IMR-90 (cell line): ENCODE measurements at regions not wholly inside any gene's neighbourhood (a gene's known extent, or its start where the extent isn't known, plus 50 kb on each side); places are given as distances from the start of the nearest gene placed in this dataset.

Experiments used
- ATAC-seq: fragments of 200-7000 bp; cut with Tn5 transposase; 2 replicates; pipeline ENCODE4 v1.9.1; 2020; ENCODE audit warnings: low read depth, mild to moderate bottlenecking, moderate library complexity
- BruUV-seq: library from RNA; stranded (reverse); fragments of 400-500 nt; replicated peaks from 2 replicates; lab custom pipeline; 2021; lab: Mats Ljungman, UMichigan
- CTCF ChIA-PET: fragments of 300-600 bp; formaldehyde crosslinking; extraction: SDS; loops from one replicate; lab custom pipeline; 2021; ENCODE audit warnings: antibody characterized with exemption; lab: Yijun Ruan, JAX
- POLR2A ChIA-PET: fragments of 300-600 bp; sonication (Branson Sonifier 250); formaldehyde crosslinking; loops from one replicate; lab custom pipeline; 2022; ENCODE audit warnings: antibody characterized with exemption; ENCODE audit not compliant: unreplicated experiment; lab: Charles Lee
- DNase-seq: peaks from one replicate; pipeline ENCODE4 v3.0.0; 2013
- H2AFZ ChIP-seq: replicated peaks from 2 replicates; pipeline ENCODE3; 2013; ENCODE audit warnings: low read length, mild to moderate bottlenecking; ENCODE audit not compliant: poor library complexity
- H2AK5ac ChIP-seq: 2 replicates; pipeline ENCODE4 v1.6.1; 2013; ENCODE audit warnings: low read depth, low read length, inconsistent platforms
- H2AK9ac ChIP-seq: replicated peaks from 2 replicates; pipeline ENCODE3; 2013; ENCODE audit warnings: mild to moderate bottlenecking, low read depth, low read length, moderate library complexity; ENCODE audit not compliant: poor library complexity
- H2BK120ac ChIP-seq: 2 replicates; pipeline ENCODE4 v1.6.1; 2013; ENCODE audit warnings: low read depth, low read length, inconsistent platforms
- H2BK15ac ChIP-seq: 3 replicates; pipeline ENCODE4 v1.6.1; 2013; ENCODE audit warnings: low read depth, low read length, inconsistent platforms
- H2BK20ac ChIP-seq: 2 replicates; pipeline ENCODE4 v1.6.1; 2013; ENCODE audit warnings: low read depth, mild to moderate bottlenecking, inconsistent platforms, low read length, moderate library complexity
- H2BK5ac ChIP-seq: 2 replicates; pipeline ENCODE4 v1.6.1; 2013; ENCODE audit warnings: mild to moderate bottlenecking, low read depth, low read length, inconsistent platforms; ENCODE audit not compliant: poor library complexity, severe bottlenecking
- H3K14ac ChIP-seq: replicated peaks from 2 replicates; pipeline ENCODE4 v1.6.1; 2013; ENCODE audit warnings: low read depth, low read length, inconsistent platforms
- H3K18ac ChIP-seq: 2 replicates; pipeline ENCODE4 v1.6.1; 2013; ENCODE audit warnings: low read depth, low read length, control low read depth
- H3K23ac ChIP-seq: 2 replicates; pipeline ENCODE4 v1.6.1; 2013; ENCODE audit warnings: low read depth, low read length, inconsistent platforms
- H3K27ac ChIP-seq: 2 replicates; pipeline ENCODE4 v1.5.1; 2013; ENCODE audit warnings: mild to moderate bottlenecking, control low read depth, low read length; ENCODE audit not compliant: insufficient read depth
- H3K27me3 ChIP-seq: 2 replicates; pipeline ENCODE4 v1.6.1; 2013; ENCODE audit warnings: low read length; ENCODE audit not compliant: control insufficient read depth, insufficient read depth
- H3K36me3 ChIP-seq: 2 replicates; pipeline ENCODE4 v1.6.1; 2013; ENCODE audit warnings: low read length, mixed read lengths; ENCODE audit not compliant: control insufficient read depth, insufficient read depth
- H3K4ac ChIP-seq: 2 replicates; pipeline ENCODE4 v1.6.1; 2013; ENCODE audit warnings: low read depth, low read length, inconsistent platforms
- H3K4me1 ChIP-seq: 2 replicates; pipeline ENCODE4 v1.6.1; 2013; ENCODE audit warnings: low read length, mixed read lengths; ENCODE audit not compliant: control insufficient read depth, insufficient read depth
- H3K4me2 ChIP-seq: 2 replicates; pipeline ENCODE4 v1.6.1; 2013; ENCODE audit warnings: low read depth, mild to moderate bottlenecking, control low read depth, low read length, moderate library complexity
- H3K4me3 ChIP-seq: 2 replicates; pipeline ENCODE4 v1.5.1; 2013; ENCODE audit warnings: low read depth, mild to moderate bottlenecking, control low read depth, low read length, moderate library complexity; ENCODE audit not compliant: insufficient read depth
- H3K56ac ChIP-seq: 2 replicates; pipeline ENCODE4 v1.6.1; 2013; ENCODE audit warnings: low read length, inconsistent platforms; ENCODE audit not compliant: insufficient read depth; ENCODE audit errors: extremely low read depth
- H3K79me1 ChIP-seq, 2 experiments: 2 replicates each; pipeline ENCODE4 v1.6.1; 2013; ENCODE audit warnings: low read length in 2 of 2, inconsistent platforms in 1 of 2, low read depth in 1 of 2
- H3K9ac ChIP-seq: 2 replicates; pipeline ENCODE4 v1.6.1; 2013; ENCODE audit warnings: low read depth, low read length, control low read depth
- H3K9me1 ChIP-seq: 2 replicates; pipeline ENCODE4 v1.6.1; 2013; ENCODE audit warnings: low read length, inconsistent platforms; ENCODE audit not compliant: insufficient read depth
- H3K9me3 ChIP-seq: 2 replicates; pipeline ENCODE4 v1.6.1; 2013; ENCODE audit warnings: low read length; ENCODE audit not compliant: control insufficient read depth, insufficient read depth
- H4K20me1 ChIP-seq: 2 replicates; pipeline ENCODE4 v1.6.1; 2013; ENCODE audit warnings: low read length, inconsistent platforms; ENCODE audit not compliant: insufficient read depth
- H4K5ac ChIP-seq: 2 replicates; pipeline ENCODE4 v1.6.1; 2013; ENCODE audit warnings: mild to moderate bottlenecking, low read depth, low read length, control low read depth
- H4K8ac ChIP-seq, 2 experiments: 2 replicates each; pipeline ENCODE4 v1.6.1; 2013; ENCODE audit warnings: low read depth in 2 of 2, low read length in 2 of 2, control low read depth in 1 of 2, inconsistent platforms in 1 of 2
- H4K91ac ChIP-seq: 2 replicates; pipeline ENCODE4 v1.6.1; 2013; ENCODE audit warnings: low read depth, low read length, inconsistent platforms; ENCODE audit not compliant: insufficient read depth
- CHD1 ChIP-seq: IDR thresholded peaks from 2 replicates; pipeline ENCODE4 v1.6.1; 2012; ENCODE audit warnings: low read depth, low read length, improper control_type of control experiment
- MAFK ChIP-seq: IDR thresholded peaks from 2 replicates; pipeline ENCODE4 v1.6.1; 2012; ENCODE audit warnings: low read depth, low read length, improper control_type of control experiment
- MAZ ChIP-seq: IDR thresholded peaks from 2 replicates; pipeline ENCODE4 v1.6.1; 2012; ENCODE audit warnings: low read depth, mild to moderate bottlenecking, low read length, improper control_type of control experiment, moderate library complexity, borderline replicate concordance
- MXI1 ChIP-seq: IDR thresholded peaks from 2 replicates; pipeline ENCODE4 v1.6.1; 2012; ENCODE audit warnings: low read depth, mild to moderate bottlenecking, low read length, moderate library complexity, borderline replicate concordance
- POLR2A ChIP-seq: IDR thresholded peaks from 2 replicates; pipeline ENCODE4 v1.6.1; 2012; ENCODE audit warnings: mild to moderate bottlenecking, low read depth, low read length
- RAD21 ChIP-seq: IDR thresholded peaks from 2 replicates; pipeline ENCODE4 v1.6.1; 2012; ENCODE audit warnings: low read length, improper control_type of control experiment
- RFX5 ChIP-seq: IDR thresholded peaks from 2 replicates; pipeline ENCODE4 v1.8.0; 2012; ENCODE audit warnings: low read depth, mild to moderate bottlenecking, low read length, moderate library complexity
- WGBS, 2 experiments: methylation state at CpG; one replicate each; pipeline versions ENCODE4 v1.1.5 to v1.1.7; 2013; ENCODE audit warnings: missing lambda C conversion rate in 2 of 2; ENCODE audit not compliant: insufficient read length in 1 of 2; ENCODE audit errors: extremely low coverage in 2 of 2; 5-methylcytosine and 5-hydroxymethylcytosine counted together
- dilution Hi-C: fragments of 300-500 bp; cut with HindIII; formaldehyde crosslinking; loops from one replicate; pipeline ENCODE4 v1.14.3; 2018; ENCODE audit warnings: low sequenced_read_pairs; ENCODE audit not compliant: unreplicated experiment
- in situ Hi-C: fragments of 300-500 bp; cut with MboI; formaldehyde crosslinking; loops from 3 replicates; pipeline ENCODE4 v1.14.3; 2019; ENCODE audit warnings: low sequenced_read_pairs, inconsistent platforms, mixed read lengths
- intact Hi-C: fragments of 100-400 bp; cut with micrococcal nuclease; formaldehyde crosslinking; loops from 2 replicates; pipeline ENCODE4 v1.10.0; 2022
- TF ChIP-seq, protein P1 (sequence below): conservative IDR thresholded peaks from 2 replicates; pipeline ENCODE4 v1.5.1; 2012; ENCODE audit warnings: mild to moderate bottlenecking, low read depth, low read length, improper control_type of control experiment
- TF ChIP-seq, protein P2 (sequence below): fragments of 150-350 bp; IDR thresholded peaks from 2 replicates; pipeline ENCODE4 v1.6.1; 2017; ENCODE audit warnings: mild to moderate bottlenecking, antibody characterized with exemption, low read length, low read depth

GRCh38 chr12:92056290-92056689 lies 89.4 kb downstream of the BTG1 start:
- Histone ChIP-seq H2AK9ac (no peak overlapping the region), H3K4ac (peak overlapping the region; percentile 22; the same call in 1 of the 2 replicates), H2BK5ac (no peak overlapping the region), H2BK120ac (no peak overlapping the region), H3K4me3 (no peak overlapping the region), H4K8ac (no peak overlapping the region), H2AK5ac (no peak overlapping the region), H3K23ac (no peak overlapping the region), H3K79me1 (peaks cover 0 to 8% of the 10 kb centered on the region in 2 experiments; a peak in 1 of 4 replicates), H3K9me1 (peaks cover 6% of the 10 kb centered on the region), H2BK20ac (no peak overlapping the region), H4K91ac (no peak overlapping the region), H3K27ac (no peak overlapping the region), H3K27me3 (no peaks in the 10 kb centered on the region), H2AFZ (no peak overlapping the region), H4K5ac (no peak overlapping the region), H3K4me1 (peaks cover 7% of the 10 kb centered on the region), H3K4me2 (no peak overlapping the region), H3K14ac (peak overlapping the region; percentile 82; the same call in 1 of the 2 replicates), H2BK15ac (no peak overlapping the region), H3K9me3 (no peaks in the 10 kb centered on the region), H3K36me3 (no peaks in the 10 kb centered on the region), H3K18ac (no peak overlapping the region), H3K56ac (no peak overlapping the region), H3K9ac (no peak overlapping the region), H4K20me1 (no peaks in the 10 kb centered on the region)
- ATAC-seq (no peak), DNase-seq (no peak)
- no CpG with 5 or more reads among the region's 2 CpGs for WGBS, 2 experiments
- intact Hi-C loops (no loop called here), dilution Hi-C loops (no loop called here), in situ Hi-C loops (no loop called here)
- no peak for TF ChIP-seq POLR2A
- no peak for TF ChIP-seq MXI1
- TF ChIP-seq MAZ, result no peak
- TF ChIP-seq, protein P1, sequence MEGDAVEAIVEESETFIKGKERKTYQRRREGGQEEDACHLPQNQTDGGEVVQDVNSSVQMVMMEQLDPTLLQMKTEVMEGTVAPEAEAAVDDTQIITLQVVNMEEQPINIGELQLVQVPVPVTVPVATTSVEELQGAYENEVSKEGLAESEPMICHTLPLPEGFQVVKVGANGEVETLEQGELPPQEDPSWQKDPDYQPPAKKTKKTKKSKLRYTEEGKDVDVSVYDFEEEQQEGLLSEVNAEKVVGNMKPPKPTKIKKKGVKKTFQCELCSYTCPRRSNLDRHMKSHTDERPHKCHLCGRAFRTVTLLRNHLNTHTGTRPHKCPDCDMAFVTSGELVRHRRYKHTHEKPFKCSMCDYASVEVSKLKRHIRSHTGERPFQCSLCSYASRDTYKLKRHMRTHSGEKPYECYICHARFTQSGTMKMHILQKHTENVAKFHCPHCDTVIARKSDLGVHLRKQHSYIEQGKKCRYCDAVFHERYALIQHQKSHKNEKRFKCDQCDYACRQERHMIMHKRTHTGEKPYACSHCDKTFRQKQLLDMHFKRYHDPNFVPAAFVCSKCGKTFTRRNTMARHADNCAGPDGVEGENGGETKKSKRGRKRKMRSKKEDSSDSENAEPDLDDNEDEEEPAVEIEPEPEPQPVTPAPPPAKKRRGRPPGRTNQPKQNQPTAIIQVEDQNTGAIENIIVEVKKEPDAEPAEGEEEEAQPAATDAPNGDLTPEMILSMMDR, result no peak
- TF ChIP-seq MAFK, result no peak
- TF ChIP-seq CHD1, result no peak
- TF ChIP-seq RAD21, result no peak
- TF ChIP-seq, protein P2, sequence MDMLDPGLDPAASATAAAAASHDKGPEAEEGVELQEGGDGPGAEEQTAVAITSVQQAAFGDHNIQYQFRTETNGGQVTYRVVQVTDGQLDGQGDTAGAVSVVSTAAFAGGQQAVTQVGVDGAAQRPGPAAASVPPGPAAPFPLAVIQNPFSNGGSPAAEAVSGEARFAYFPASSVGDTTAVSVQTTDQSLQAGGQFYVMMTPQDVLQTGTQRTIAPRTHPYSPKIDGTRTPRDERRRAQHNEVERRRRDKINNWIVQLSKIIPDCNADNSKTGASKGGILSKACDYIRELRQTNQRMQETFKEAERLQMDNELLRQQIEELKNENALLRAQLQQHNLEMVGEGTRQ, result no peak
- TF ChIP-seq RFX5, result no peak
- no TSS peak for BruUV-seq
- CTCF ChIA-PET, result no interaction called here
- POLR2A ChIA-PET, result no interaction called here
